ENCODE measurements at regions not wholly inside any gene's neighbourhood (a gene's known extent, or its start where the extent isn't known, plus 50 kb on each side); places are given as distances from the start of the nearest gene placed in this dataset.

GRCh38 chr1:209445576-209445975, 137.9 kb upstream of the CAMK1G start:
- no peak for FAIRE-seq

DNA sequence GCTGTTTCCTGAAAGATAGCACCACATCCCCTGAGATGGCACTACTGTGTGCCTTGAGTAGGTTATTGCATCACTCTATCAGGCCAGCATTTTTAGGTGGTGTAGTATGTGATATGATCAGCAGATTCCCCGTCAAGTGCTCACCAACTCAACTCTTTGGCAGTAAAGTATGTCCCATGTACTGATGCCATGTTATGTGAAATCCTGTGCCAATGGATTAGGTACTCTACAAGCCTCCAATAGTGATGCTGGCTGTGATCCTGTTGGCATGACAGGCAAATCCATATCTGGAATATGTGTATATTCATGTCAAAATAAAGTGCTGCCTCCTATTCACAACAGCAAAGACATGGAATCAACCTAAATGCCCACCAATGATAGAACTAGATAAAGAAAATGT, 137.2 kb upstream of the CAMK1G start:
- no peak for FAIRE-seq

DNA sequence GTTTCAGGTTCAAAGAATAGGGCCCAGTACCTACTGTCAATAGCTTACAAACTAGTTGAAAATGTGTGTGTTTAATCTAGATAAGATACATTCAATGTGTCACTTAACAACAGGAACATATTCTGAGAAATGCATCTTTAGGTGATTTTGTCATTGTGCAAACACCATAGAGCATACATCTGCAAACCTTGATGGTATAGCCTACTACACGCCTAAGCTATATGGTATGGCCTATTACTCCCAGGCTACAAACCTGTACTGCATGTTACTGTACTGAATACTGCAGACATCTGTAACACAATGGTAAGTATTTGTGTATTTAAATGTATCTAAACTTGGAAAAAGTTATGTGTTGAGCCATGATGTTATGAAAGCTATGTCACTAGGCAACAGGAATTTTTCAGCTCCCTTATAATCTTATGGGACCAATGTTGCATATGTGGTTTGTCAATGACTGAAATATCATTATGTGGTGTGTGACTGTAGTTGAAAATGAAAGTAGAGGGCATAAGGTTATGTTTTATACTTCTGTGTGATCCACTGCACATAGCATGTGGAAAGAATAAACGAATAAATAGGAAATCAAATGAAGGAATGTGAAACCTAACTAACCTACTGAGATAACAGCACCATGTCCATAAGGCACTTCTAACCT, 129.0 kb upstream of the CAMK1G start:
- no peak for FAIRE-seq

- no peak for FAIRE-seq
Measured at GRCh38 chr1:209455145-209455544, 128.4 kb upstream of the CAMK1G start.

- no peak for FAIRE-seq
Measured at GRCh38 chr1:209455661-209456358, 127.7 kb upstream of the CAMK1G start.

- FAIRE-seq = no peak
Measured at GRCh38 chr1:209456878-209457277, 126.6 kb upstream of the CAMK1G start.

DNA sequence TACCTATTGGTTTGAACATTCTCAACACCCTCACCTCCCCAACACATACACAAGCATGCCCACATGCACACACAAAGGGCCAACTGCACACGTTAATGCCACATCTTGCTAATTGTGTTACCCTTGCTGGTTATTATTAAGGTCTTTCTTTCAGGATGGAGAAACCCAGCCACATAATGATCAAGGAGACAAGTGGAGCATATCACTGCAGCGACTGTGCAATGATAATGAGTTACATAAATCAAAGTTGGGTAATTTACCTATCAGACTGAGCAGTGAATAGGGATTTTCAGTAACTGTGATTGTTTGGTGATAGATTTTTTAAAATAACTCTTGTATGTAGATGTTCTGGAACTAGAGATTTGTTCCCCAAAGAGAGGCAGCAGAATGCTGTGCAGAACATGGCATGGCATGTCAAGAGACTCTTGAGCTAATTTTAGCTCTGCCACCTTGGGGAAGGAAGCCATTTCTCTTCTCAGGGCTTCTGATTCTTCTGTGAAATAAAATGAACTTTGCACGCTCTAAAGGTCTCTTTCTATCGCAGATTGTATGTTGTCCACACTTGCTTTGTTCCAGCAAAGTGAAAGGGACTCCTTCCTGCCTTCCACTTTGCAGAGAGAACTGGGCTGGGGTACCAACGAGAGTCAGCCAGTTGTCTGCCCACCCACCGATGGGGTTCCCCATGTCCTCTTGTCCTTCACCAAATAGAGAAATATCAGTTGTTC, 126.0 kb upstream of the CAMK1G start:
- no peak for FAIRE-seq

DNA sequence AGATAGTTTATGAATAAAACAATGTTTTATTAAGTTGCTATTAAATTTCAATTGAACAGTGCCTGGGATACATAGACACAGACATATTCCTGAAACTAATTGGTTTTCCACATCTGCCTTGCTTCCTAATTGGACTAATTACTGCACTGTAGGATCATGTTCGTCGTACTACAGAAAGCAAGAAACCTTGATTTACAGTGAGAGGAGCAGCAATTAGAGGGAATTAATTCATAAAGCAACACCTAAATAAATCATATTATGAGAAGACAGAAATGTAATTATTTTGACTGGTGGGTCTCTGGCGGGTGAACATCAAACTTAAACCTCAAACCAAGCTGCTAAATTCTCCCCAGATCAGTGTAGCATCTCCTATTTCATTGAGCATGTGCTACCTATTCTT, 124.6 kb upstream of the CAMK1G start:
- FAIRE-seq = no peak

- FAIRE-seq = no peak
Measured at GRCh38 chr1:209461168-209461567, 122.3 kb upstream of the CAMK1G start.

GRCh38 chr1:209462433-209462832, 121.1 kb upstream of the CAMK1G start:
- FAIRE-seq = no peak

DNA sequence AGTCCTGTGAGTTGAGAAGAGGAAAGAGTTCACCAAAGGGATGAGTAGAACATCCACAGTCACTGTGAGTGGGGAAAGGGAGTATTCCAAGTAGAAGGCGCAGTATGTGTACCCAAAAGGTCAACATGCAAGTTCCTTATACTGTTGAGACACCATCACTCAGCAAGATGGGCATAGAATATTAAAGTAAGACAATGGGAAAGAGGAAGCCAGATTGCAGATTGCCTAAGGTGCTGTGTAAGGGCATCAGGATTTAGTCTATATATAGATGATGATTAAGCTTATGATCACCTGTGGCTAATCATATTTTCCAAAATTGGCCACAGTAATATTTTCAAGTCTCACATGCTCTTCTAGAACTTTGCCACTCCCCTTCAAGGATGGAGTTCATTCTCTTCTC, 120.1 kb upstream of the CAMK1G start:
- FAIRE-seq = no peak

GRCh38 chr1:209473025-209473424, 110.5 kb upstream of the CAMK1G start:
- FAIRE-seq = no peak

DNA sequence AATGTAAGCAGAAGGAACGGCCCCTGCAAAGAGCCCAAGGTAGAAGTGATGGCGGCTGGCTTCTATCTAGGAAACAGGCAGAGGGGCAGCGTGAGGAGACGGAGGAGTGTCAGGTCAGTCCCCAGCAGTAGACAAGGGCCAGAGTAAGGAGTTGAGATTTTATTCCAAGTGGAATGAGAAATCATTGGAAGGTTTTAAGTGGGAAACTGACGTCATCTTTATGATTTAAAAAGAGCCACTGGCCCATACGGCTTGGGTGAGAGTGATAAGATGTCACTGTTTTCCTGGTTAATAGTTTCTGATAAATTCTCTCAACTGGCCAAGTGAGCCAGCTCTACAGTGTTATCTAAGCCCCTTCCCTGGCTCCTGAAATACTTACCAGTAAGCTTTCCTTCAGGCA, 103.2 kb upstream of the CAMK1G start:
- FAIRE-seq = no peak

DNA sequence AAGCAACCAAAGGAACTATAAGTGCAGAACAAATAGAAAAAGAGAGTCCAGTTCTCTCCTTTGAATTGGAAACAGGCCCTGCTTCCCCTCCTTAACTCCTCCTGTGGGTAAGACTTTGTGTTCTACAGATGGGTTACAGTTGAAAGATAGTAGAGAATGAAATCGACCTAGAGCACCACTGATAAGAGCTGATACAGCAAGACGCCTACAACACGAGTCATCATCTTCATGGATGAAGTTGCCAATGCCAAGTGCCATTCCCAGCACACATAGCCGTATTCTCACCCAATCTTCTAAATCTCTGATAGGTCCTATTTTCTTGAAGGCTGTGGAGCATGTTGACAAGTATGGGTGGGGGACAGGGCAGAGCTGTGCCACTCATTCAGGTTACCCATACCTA, 99.8 kb upstream of the CAMK1G start:
- no peak for FAIRE-seq

DNA sequence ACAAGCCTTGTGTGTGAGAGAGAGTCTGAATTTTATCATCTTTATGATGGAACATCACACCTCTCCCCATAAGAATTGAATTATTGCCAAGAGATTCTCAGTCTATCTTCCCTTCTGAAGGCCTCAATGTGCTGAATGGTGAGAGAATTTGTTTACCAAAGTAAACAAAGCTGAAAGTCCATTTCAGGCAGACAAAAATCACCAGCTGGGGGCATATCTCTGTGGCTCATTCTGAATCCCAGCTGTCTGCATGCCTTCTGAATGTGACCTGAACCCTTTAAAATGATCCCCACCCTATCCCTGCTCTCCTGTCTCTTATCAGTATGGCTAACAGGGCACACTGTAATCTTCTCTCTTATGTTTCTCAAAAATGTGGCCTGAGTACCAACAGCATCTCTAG, 99.1 kb upstream of the CAMK1G start:
- no peak for FAIRE-seq

DNA sequence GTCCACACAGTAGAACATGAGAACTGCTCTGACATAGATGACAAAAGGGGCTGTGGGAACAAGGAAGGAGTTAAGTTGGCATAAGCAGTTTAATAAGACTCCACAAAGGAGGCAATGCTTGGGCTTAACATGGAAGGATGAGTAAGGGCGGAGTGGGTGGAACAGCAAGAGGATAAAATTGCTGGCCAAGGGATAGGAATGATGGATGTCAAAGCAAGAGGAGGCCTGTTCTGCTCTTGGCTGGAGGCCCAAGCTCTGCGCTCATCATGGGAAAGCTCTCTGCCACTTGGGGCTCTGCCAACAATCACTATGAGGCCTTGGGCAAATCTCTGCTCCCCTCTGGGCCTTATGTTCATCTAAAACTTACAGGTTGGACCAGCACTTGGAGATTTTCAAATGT, 98.3 kb upstream of the CAMK1G start:
- FAIRE-seq = no peak

DNA sequence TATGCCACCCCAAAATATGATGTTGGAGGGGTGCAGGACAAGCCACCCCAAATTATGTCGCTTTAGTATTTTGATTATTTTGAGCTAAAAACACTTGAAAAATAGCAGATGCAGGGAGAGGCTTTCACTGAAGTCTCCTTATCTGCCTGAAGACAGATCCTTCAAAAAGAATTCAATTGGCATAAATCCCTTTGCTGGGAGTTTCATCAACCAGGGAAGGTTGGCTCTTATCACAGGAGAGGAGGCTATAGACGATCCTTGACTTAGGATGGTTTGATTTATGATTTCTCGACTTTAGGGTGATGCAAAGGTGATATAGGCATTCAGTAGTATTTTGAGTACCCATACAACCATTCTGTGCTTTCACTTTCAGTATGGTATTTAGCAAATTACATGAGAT, 97.8 kb upstream of the CAMK1G start:
- FAIRE-seq = no peak

- no peak for FAIRE-seq
Measured at GRCh38 chr1:209486861-209487593, 96.5 kb upstream of the CAMK1G start.

DNA sequence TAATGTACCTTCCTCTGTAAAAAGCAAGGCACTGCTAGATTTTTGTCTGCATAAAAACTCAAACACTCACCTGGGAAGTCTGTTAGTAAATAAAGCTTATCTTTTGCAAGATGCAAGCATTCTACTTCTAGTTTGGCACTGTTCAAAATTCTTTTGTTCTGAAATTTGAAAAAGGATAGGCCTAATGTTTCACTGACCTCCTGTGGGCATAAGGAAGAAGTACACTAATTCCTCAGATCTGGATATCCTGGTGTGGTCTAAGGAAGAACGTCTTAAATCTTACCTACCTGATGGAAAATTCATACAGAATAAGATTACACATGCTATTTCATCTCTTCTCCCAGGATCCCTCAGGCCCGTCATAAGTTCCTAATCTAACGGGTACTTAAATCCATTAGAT, 93.5 kb upstream of the CAMK1G start:
- no peak for FAIRE-seq

DNA sequence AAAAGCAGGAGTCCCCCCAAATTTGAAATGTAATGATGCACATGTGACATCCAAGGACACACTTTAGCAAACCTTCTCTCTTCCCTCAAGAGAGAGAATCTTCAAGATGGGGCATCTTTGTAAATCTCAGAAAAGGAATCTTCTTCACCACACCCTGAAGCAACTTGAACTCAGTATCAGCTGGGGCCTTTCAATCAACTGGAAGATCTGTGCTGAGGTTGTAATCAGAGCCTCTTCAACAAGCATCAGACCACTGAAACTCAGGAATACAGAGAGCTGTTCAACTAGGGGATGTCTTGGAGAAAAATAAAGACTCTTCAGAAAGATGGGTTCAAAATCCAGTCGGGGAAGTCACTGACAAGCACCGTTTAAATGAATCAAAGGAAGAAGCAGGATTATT, 92.5 kb upstream of the CAMK1G start:
- no peak for FAIRE-seq

DNA sequence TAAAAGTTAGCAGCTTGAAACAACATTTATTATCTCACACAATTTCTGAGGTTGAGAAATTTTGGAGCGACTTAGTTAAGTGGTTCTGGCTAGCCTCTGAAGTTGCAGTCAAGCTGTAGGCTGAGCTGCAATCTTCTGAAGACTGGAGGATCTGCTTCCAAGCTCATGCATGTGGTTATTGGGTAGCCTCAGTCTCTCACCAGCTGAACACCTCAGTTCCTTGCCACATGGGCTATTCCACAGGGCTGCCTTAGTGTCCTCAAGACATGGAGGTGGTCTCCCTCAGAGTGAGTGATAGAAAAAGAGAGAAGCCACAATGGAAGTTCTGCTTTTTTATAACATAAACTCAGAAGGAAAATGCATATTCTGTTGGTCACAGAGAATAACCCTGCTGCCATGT, 92.0 kb upstream of the CAMK1G start:
- no peak for FAIRE-seq

- no peak for FAIRE-seq
Measured at GRCh38 chr1:209491897-209492296, 91.6 kb upstream of the CAMK1G start.

DNA sequence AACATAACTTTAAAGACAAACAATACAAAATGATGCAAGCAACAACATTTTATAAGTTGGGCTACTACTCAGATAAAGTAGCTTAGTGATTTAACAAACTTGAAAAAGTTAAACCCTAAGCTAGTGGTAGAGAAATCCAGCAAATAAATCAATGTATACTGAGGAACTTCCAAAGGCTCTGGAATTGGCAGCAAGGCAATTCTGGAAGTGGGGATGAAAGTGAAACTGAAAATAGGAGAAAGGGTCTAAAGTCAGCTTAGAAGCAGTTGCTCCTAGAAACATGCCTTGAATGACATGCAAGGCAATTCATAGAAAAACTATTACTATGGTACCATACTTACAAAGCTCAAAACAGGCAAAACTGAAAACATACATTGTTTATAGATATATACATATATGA, 90.0 kb upstream of the CAMK1G start:
- FAIRE-seq = no peak

DNA sequence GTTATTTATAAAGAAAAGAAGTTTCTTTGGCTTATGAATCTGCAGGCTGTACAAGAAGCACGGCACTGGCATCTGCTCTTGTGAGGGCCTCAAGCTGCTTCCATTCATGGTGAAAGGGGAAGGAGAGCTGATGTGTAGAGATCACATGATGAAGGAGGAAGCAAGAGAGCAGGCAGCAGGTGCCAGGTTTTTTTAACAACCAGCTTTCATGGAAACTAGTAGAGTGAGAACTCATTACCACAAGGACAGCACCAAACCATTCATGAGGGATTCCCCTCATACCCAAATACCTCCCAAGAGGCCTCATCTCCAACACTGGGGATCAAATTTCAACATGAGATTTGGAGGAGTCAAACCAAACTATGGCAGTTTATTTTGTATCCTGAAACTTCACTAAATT, 85.8 kb upstream of the CAMK1G start:
- no peak for FAIRE-seq
